Chondrocyte (in vitro differentiated cells): ENCODE measurements at regions not wholly inside any gene's neighbourhood (a gene's known extent, or its start where the extent isn't known, plus 50 kb on each side); places are given as distances from the start of the nearest gene placed in this dataset.

Experiments used
- DNase-seq: peaks from one replicate; pipeline ENCODE4 v3.0.0; 2021; ENCODE audit warnings: mixed read lengths, low spot score
- H3K27ac Mint-ChIP-seq: one replicate; pipeline ENCODE4 v1.8.0; 2021; ENCODE audit warnings: mild to moderate bottlenecking, moderate library complexity, mixed read lengths; ENCODE audit not compliant: unreplicated experiment
- H3K27me3 Mint-ChIP-seq: 2 replicates; pipeline ENCODE4 v1.8.0; 2021; ENCODE audit warnings: low read depth, mixed read lengths
- H3K36me3 Mint-ChIP-seq: 2 replicates; pipeline ENCODE4 v1.8.0; 2021; ENCODE audit warnings: low read depth, mixed read lengths
- H3K4me1 Mint-ChIP-seq: 2 replicates; pipeline ENCODE4 v1.8.0; 2021; ENCODE audit warnings: low read depth, mild to moderate bottlenecking, mixed read lengths
- H3K4me3 Mint-ChIP-seq: one replicate; pipeline ENCODE4 v1.8.0; 2021; ENCODE audit warnings: mild to moderate bottlenecking, moderate library complexity, mixed read lengths; ENCODE audit not compliant: unreplicated experiment
- H3K9me3 Mint-ChIP-seq: 2 replicates; pipeline ENCODE4 v1.8.0; 2021; ENCODE audit warnings: low read depth, mixed read lengths
- TF ChIP-seq, protein P1 (sequence below): fragments of 200-600 bp; sonication (generic); IDR thresholded peaks from 2 replicates; pipeline ENCODE4 v1.5.0; 2021; ENCODE audit warnings: antibody characterized with exemption, mild to moderate bottlenecking, moderate library complexity

DNA sequence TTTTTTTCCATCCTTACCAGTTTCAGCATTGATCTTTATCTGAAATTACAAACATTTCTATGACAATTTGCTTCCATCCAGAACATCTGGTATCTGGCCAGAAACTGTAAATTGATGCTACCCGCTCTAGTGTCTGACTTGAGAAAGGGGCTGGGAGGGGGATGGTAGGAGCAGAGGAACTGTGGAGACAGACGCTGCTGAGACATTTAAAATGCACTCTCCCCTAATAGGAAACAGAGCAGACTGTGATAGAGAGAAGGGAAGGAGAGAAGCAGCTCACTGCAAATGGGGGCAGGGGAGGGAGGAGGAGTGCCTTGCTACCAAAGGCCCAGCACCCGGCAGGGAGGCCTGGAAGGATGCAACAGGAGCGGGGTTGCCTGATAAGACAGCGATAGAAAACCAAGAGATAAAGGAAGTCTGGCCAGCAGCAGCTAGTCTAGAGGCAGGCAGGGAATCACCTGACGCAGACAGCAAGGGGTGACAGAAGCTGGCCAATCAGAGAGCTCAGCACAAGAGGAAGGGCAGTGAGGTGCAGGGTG lies 195.5 kb upstream of the NFIA start:
- no peak for DNase-seq
- Mint-ChIP-seq H3K4me3 (no peak overlapping the region), H3K4me1 (peaks cover 21% of the 10 kb centered on the region), H3K27ac (peak overlapping the region; percentile 62), H3K27me3 (no peaks in the 10 kb centered on the region), H3K36me3 (no peaks in the 10 kb centered on the region), H3K9me3 (no peaks in the 10 kb centered on the region)
- TF ChIP-seq, protein P1, sequence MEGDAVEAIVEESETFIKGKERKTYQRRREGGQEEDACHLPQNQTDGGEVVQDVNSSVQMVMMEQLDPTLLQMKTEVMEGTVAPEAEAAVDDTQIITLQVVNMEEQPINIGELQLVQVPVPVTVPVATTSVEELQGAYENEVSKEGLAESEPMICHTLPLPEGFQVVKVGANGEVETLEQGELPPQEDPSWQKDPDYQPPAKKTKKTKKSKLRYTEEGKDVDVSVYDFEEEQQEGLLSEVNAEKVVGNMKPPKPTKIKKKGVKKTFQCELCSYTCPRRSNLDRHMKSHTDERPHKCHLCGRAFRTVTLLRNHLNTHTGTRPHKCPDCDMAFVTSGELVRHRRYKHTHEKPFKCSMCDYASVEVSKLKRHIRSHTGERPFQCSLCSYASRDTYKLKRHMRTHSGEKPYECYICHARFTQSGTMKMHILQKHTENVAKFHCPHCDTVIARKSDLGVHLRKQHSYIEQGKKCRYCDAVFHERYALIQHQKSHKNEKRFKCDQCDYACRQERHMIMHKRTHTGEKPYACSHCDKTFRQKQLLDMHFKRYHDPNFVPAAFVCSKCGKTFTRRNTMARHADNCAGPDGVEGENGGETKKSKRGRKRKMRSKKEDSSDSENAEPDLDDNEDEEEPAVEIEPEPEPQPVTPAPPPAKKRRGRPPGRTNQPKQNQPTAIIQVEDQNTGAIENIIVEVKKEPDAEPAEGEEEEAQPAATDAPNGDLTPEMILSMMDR, result no peak

DNA sequence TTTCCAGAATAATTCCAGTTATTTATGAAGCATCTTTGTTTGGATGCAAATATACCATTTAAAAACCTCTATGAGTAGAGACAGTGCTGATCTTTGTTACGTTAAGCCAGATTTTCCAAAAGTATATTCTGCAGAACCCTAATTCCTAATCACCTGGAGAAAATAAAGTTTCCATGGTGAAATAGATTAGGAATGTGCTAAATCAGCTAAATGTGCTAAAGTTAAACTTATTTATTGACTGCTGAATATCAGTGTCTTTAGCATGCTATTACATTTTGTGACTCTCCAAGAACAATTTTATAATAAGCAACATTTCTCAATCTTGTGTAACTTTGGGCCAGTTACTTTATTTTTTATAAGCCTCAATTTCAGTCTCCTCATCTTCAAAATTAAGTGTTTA lies 196.3 kb upstream of the NFIA start:
- Mint-ChIP-seq H3K36me3 (no peaks in the 10 kb centered on the region), H3K27me3 (no peaks in the 10 kb centered on the region), H3K27ac (no peak overlapping the region), H3K4me3 (no peak overlapping the region), H3K9me3 (no peaks in the 10 kb centered on the region), H3K4me1 (peaks cover 27% of the 10 kb centered on the region)
- DNase-seq, result no peak
- TF ChIP-seq, protein P1, result no peak

GRCh38 chr1:60880202-60880601 lies 202.2 kb upstream of the NFIA start:
- H3K36me3 Mint-ChIP-seq, result no peaks in the 10 kb centered on the region
- peak overlapping the region; percentile 13 for H3K27ac Mint-ChIP-seq
- H3K9me3 Mint-ChIP-seq, result no peaks in the 10 kb centered on the region
- DNase-seq, result no peak
- H3K4me1 Mint-ChIP-seq, result peaks cover 27% of the 10 kb centered on the region
- no peaks in the 10 kb centered on the region for H3K27me3 Mint-ChIP-seq
- no peak overlapping the region for H3K4me3 Mint-ChIP-seq
- TF ChIP-seq, protein P1, result no peak

DNA sequence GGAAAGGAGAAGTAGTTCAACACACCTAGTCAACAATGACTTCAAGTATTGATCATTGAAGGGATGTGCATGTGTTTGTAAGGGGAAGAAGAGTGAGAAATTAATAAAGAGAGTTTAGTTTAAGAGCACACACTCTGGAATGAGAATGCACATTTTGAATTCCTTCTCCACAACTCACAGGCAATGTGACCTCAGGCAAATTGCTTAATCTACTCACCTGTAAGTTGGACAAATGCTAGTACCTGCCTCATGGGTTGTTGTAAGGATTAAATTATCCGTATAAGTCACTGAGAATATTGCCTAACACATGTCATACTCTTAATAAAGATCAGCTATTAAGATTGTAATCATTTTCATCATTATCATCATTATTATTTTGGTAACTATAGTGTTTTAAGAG lies 204.0 kb upstream of the NFIA start:
- Mint-ChIP-seq H3K27me3 (no peaks in the 10 kb centered on the region), H3K36me3 (no peaks in the 10 kb centered on the region), H3K4me3 (no peak overlapping the region), H3K4me1 (peaks cover 37% of the 10 kb centered on the region), H3K27ac (peak overlapping the region; percentile 4), H3K9me3 (no peaks in the 10 kb centered on the region)
- TF ChIP-seq, protein P1, result no peak
- DNase-seq, result no peak

DNA sequence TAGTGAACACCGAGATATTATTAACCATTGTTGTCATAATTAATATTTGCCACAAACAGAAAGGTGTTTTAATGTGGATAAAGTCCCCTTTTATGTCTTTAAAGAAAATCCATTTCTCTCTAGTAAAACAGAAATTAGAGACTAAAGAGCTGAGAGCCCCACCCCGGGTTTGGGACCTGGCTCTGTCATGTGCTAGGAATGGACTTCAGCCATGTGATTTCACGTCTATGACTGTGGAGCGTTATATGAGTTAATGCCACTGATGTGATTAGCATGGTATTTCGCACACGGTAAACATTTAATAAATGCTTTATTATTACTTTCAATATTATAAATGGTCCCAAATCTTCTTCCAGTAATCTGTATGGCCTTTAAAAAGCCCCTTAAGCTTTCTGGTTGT lies 205.0 kb upstream of the NFIA start:
- Mint-ChIP-seq H3K9me3 (no peaks in the 10 kb centered on the region), H3K4me1 (peaks cover 42% of the 10 kb centered on the region), H3K4me3 (no peak overlapping the region), H3K27me3 (no peaks in the 10 kb centered on the region), H3K36me3 (no peaks in the 10 kb centered on the region), H3K27ac (no peak overlapping the region)
- TF ChIP-seq, protein P1, result no peak
- DNase-seq, result no peak
